Endodermal cell (in vitro differentiated cells): ENCODE measurements at regions not wholly inside any gene's neighbourhood (a gene's known extent, or its start where the extent isn't known, plus 50 kb on each side); places are given as distances from the start of the nearest gene placed in this dataset.

Experiments
- DNase-seq: peaks from one replicate; pipeline ENCODE4 v3.0.0-alpha.2; 2017
- H3K27ac ChIP-seq: 2 replicates; pipeline ENCODE4 v1.5.1; 2013; ENCODE audit warnings: mild to moderate bottlenecking, low read depth, low read length, moderate library complexity
- H3K27me3 ChIP-seq: 2 replicates; pipeline ENCODE4 v1.6.1; 2013; ENCODE audit warnings: mild to moderate bottlenecking, low read length, moderate library complexity; ENCODE audit not compliant: insufficient read depth, control insufficient read depth, poor library complexity, severe bottlenecking
- H3K36me3 ChIP-seq: 2 replicates; pipeline ENCODE4 v1.7.0; 2013; ENCODE audit warnings: mild to moderate bottlenecking, low read length, moderate library complexity; ENCODE audit not compliant: control insufficient read depth, insufficient read depth
- H3K4me1 ChIP-seq: one replicate; pipeline ENCODE4 v1.7.0; 2013; ENCODE audit warnings: low read length; ENCODE audit not compliant: control insufficient read depth, insufficient read depth
- H3K4me3 ChIP-seq: 2 replicates; pipeline ENCODE4 v1.5.1; 2013; ENCODE audit warnings: mild to moderate bottlenecking, low read length, moderate library complexity
- H3K9ac ChIP-seq: 2 replicates; pipeline ENCODE4 v1.6.1; 2013; ENCODE audit warnings: mild to moderate bottlenecking, low read length, moderate library complexity; ENCODE audit not compliant: poor library complexity, severe bottlenecking; ENCODE audit errors: extremely low read depth
- H3K9me3 ChIP-seq: 2 replicates; pipeline ENCODE4 v1.6.1; 2013; ENCODE audit warnings: mild to moderate bottlenecking, low read length, moderate library complexity; ENCODE audit not compliant: control insufficient read depth
- H3K27ac Mint-ChIP-seq: 2 replicates; pipeline ENCODE4 v1.8.0; 2020; ENCODE audit warnings: mixed read lengths
- H3K27me3 Mint-ChIP-seq: 2 replicates; pipeline ENCODE4 v1.8.0; 2021; ENCODE audit warnings: mild to moderate bottlenecking, mixed read lengths; ENCODE audit not compliant: insufficient read depth
- H3K36me3 Mint-ChIP-seq: 2 replicates; pipeline ENCODE4 v1.8.0; 2020; ENCODE audit warnings: low read depth, mixed read lengths
- H3K4me1 Mint-ChIP-seq: 2 replicates; pipeline ENCODE4 v1.8.0; 2020; ENCODE audit warnings: mixed read lengths
- H3K4me3 Mint-ChIP-seq: 2 replicates; pipeline ENCODE4 v1.8.0; 2020; ENCODE audit warnings: mild to moderate bottlenecking, moderate library complexity, mixed read lengths
- H3K9me3 Mint-ChIP-seq: 2 replicates; pipeline ENCODE4 v1.8.0; 2020; ENCODE audit warnings: mild to moderate bottlenecking, mixed read lengths
- WGBS, 2 experiments: methylation state at CpG; one replicate each; pipeline versions ENCODE4 v1.1.5 to v1.1.7; 2013; ENCODE audit warnings: missing lambda C conversion rate in 2 of 2, mixed read lengths in 1 of 2; ENCODE audit not compliant: insufficient coverage in 1 of 2, insufficient read length in 1 of 2; 5-methylcytosine and 5-hydroxymethylcytosine counted together
- TF ChIP-seq, protein P1 (sequence below): fragments of 200-600 bp; sonication (generic); conservative IDR thresholded peaks from 2 replicates; pipeline ENCODE4 v1.5.0; 2021; ENCODE audit warnings: antibody characterized with exemption, mild to moderate bottlenecking

DNA sequence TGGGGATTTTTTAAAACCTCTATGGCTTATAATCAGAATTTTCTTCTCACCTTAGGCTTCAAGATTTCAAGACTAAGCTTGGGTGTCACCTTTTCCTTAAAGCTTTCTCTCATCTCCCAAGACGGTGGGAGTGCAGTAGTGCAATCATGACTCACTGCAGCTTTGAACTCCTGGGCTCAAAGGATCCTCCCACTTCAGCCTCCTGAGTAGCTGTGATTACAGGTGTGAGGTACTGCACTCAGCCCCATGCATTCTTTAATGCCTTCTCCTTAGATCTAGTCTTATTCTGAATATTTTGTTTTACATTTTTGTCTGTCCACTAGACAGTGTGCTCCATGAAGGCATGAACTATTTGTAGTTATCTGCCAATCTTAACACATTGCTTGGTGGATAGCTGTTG lies 55.7 kb upstream of the FAT3 start:
- H3K4me1 Mint-ChIP-seq, result no peaks in the 10 kb centered on the region
- TF ChIP-seq, protein P1, sequence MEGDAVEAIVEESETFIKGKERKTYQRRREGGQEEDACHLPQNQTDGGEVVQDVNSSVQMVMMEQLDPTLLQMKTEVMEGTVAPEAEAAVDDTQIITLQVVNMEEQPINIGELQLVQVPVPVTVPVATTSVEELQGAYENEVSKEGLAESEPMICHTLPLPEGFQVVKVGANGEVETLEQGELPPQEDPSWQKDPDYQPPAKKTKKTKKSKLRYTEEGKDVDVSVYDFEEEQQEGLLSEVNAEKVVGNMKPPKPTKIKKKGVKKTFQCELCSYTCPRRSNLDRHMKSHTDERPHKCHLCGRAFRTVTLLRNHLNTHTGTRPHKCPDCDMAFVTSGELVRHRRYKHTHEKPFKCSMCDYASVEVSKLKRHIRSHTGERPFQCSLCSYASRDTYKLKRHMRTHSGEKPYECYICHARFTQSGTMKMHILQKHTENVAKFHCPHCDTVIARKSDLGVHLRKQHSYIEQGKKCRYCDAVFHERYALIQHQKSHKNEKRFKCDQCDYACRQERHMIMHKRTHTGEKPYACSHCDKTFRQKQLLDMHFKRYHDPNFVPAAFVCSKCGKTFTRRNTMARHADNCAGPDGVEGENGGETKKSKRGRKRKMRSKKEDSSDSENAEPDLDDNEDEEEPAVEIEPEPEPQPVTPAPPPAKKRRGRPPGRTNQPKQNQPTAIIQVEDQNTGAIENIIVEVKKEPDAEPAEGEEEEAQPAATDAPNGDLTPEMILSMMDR, result no peak
- H3K27me3 Mint-ChIP-seq, result no peaks in the 10 kb centered on the region
- no peaks in the 10 kb centered on the region for H3K36me3 ChIP-seq
- no peaks in the 10 kb centered on the region for H3K27me3 ChIP-seq
- H3K4me1 ChIP-seq, result no peaks in the 10 kb centered on the region
- H3K4me3 ChIP-seq, result peak overlapping the region; percentile 63
- 88 to 90% methylated on average over 1 of the region's 1 CpG for WGBS, 2 experiments
- no peak for DNase-seq
- H3K9ac ChIP-seq, result no peak overlapping the region
- H3K4me3 Mint-ChIP-seq, result no peak overlapping the region
- H3K27ac Mint-ChIP-seq, result no peak overlapping the region
- H3K9me3 ChIP-seq, result peaks cover 10% of the 10 kb centered on the region
- H3K27ac ChIP-seq, result no peak overlapping the region
- H3K36me3 Mint-ChIP-seq, result peaks cover 6% of the 10 kb centered on the region
- peaks cover 24% of the 10 kb centered on the region for H3K9me3 Mint-ChIP-seq

DNA sequence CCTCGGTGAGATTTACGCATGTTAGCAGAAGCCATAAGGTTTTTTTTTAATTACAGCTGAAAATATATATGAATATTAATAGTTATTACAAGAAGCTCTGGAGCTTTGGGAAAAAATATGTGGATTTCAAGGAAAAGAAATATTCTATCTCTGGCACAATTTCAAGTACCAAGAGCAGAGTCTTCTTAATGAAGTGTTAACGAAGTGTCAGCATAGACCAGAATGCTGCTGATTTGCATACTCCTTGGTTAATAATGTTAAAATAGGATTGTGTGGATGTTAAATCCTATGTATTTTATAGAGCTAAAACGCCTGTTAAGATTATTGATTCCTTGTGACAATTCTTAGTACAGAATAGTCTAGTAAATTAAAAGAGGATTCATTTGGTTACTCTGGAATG lies 57.0 kb upstream of the FAT3 start:
- Mint-ChIP-seq H3K36me3 (peaks cover 6% of the 10 kb centered on the region), H3K27me3 (no peaks in the 10 kb centered on the region), H3K4me3 (no peak overlapping the region), H3K9me3 (peaks cover 18% of the 10 kb centered on the region), H3K4me1 (peaks cover 7% of the 10 kb centered on the region), H3K27ac (no peak overlapping the region)
- no peak for DNase-seq
- Histone ChIP-seq H3K27ac (no peak overlapping the region), H3K4me1 (no peaks in the 10 kb centered on the region), H3K9ac (no peak overlapping the region), H3K27me3 (no peaks in the 10 kb centered on the region), H3K9me3 (peaks cover 10% of the 10 kb centered on the region), H3K36me3 (no peaks in the 10 kb centered on the region), H3K4me3 (no peak overlapping the region)
- TF ChIP-seq, protein P1, result no peak
- WGBS, 2 experiments, result 75 to 98% methylated on average over 2 to 3 of the region's 4 CpGs

DNA sequence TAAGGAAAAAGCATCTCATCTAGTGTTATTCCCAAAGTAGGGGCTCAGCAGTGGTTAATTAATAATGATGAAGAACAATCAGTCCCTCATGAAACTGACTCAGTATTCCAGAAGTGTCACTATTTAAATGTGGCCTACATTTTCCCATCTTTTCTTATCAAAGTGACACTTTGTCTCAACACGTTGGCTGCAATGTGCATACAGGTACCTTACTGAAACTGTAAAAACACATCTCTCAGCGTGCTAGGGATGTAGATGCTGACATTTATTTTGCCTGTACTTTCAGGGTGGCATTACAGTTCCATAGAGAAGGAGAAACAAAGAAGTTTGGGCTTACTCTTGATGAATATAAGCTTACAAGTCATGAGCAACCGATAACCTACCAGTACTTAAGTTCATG lies 58.3 kb upstream of the FAT3 start:
- no peak overlapping the region for H3K4me3 Mint-ChIP-seq
- WGBS, 2 experiments, result 84 to 91% methylated on average over 2 to 3 of the region's 3 CpGs
- H3K27ac Mint-ChIP-seq, result no peak overlapping the region
- no peak overlapping the region for H3K27ac ChIP-seq
- no peak for DNase-seq
- H3K9me3 Mint-ChIP-seq, result peaks cover 18% of the 10 kb centered on the region
- peaks cover 6% of the 10 kb centered on the region for H3K36me3 Mint-ChIP-seq
- peaks cover 10% of the 10 kb centered on the region for H3K9me3 ChIP-seq
- no peak overlapping the region for H3K9ac ChIP-seq
- H3K4me1 Mint-ChIP-seq, result peaks cover 9% of the 10 kb centered on the region
- H3K27me3 ChIP-seq, result no peaks in the 10 kb centered on the region
- H3K4me3 ChIP-seq, result no peak overlapping the region
- no peaks in the 10 kb centered on the region for H3K4me1 ChIP-seq
- H3K27me3 Mint-ChIP-seq, result no peaks in the 10 kb centered on the region
- TF ChIP-seq, protein P1, result no peak
- no peaks in the 10 kb centered on the region for H3K36me3 ChIP-seq
